OCI-LY1 (cell line): ENCODE measurements at regions not wholly inside any gene's neighbourhood (a gene's known extent, or its start where the extent isn't known, plus 50 kb on each side); places are given as distances from the start of the nearest gene placed in this dataset.

Experiments used
- H2AFZ ChIP-seq: fragments of 200-600 bp; sonication (generic), shearing (Covaris generic); 2 replicates; pipeline ENCODE4 v1.6.0; 2014; ENCODE audit warnings: antibody characterized with exemption, mild to moderate bottlenecking, low read length
- H3F3A ChIP-seq: fragments of 200-600 bp; sonication (generic), shearing (Covaris generic); 2 replicates; pipeline ENCODE4 v1.6.0; 2014; ENCODE audit warnings: mild to moderate bottlenecking, antibody characterized with exemption, low read length, moderate library complexity; ENCODE audit not compliant: insufficient read depth
- H3K27ac ChIP-seq: fragments of 200-600 bp; sonication (generic); 2 replicates; pipeline ENCODE4 v1.5.1; 2014; ENCODE audit warnings: low read length, mixed run types, mild to moderate bottlenecking, low read depth; ENCODE audit not compliant: poor library complexity, severe bottlenecking
- H3K27me3 ChIP-seq: fragments of 200-600 bp; sonication (generic); 2 replicates; pipeline ENCODE4 v1.6.0; 2014; ENCODE audit warnings: antibody characterized with exemption, mild to moderate bottlenecking, low read length, moderate library complexity; ENCODE audit not compliant: insufficient read depth
- H3K36me3 ChIP-seq: fragments of 200-600 bp; sonication (generic); 2 replicates; pipeline ENCODE4 v1.6.1; 2014; ENCODE audit warnings: mild to moderate bottlenecking, antibody characterized with exemption, low read length, moderate library complexity, mixed read lengths; ENCODE audit not compliant: insufficient read depth
- H3K4me1 ChIP-seq: fragments of 200-600 bp; sonication (generic); 2 replicates; pipeline ENCODE4 v1.5.1; 2014; ENCODE audit warnings: mild to moderate bottlenecking, low read length, moderate library complexity; ENCODE audit not compliant: insufficient read depth, severe bottlenecking
- H3K4me2 ChIP-seq: fragments of 200-600 bp; sonication (generic), shearing (Covaris generic); 2 replicates; pipeline ENCODE4 v1.6.1; 2014; ENCODE audit warnings: low read length
- H3K4me3 ChIP-seq: fragments of 200-600 bp; sonication (generic); 2 replicates; pipeline ENCODE4 v1.5.1; 2014; ENCODE audit warnings: low read length, low read depth, mild to moderate bottlenecking, mixed read lengths; ENCODE audit not compliant: poor library complexity, severe bottlenecking
- H3K79me2 ChIP-seq: fragments of 200-600 bp; shearing (Covaris generic); 2 replicates; pipeline ENCODE4 v1.6.1; 2016; ENCODE audit warnings: mixed run types, low read length, mixed read lengths; ENCODE audit not compliant: insufficient read depth
- H3K9ac ChIP-seq: fragments of 200-600 bp; sonication (generic), shearing (Covaris generic); 2 replicates; pipeline ENCODE4 v1.6.1; 2014; ENCODE audit warnings: mild to moderate bottlenecking, low read length, mixed read lengths
- H3K9me2 ChIP-seq: fragments of 200-600 bp; sonication (generic), shearing (Covaris generic); 2 replicates; pipeline ENCODE4 v1.6.1; 2014; ENCODE audit warnings: low read depth, mild to moderate bottlenecking, low read length, mixed read lengths
- H3K9me3 ChIP-seq: fragments of 200-600 bp; shearing (Covaris generic); 2 replicates; pipeline ENCODE4 v1.6.1; 2014; ENCODE audit warnings: low read length, mixed read lengths
- H4K20me1 ChIP-seq: fragments of 200-600 bp; sonication (generic), shearing (Covaris generic); 2 replicates; pipeline ENCODE4 v1.6.0; 2016; ENCODE audit warnings: mild to moderate bottlenecking, low read length; ENCODE audit not compliant: insufficient read depth
- CTCF ChIP-seq: fragments of 200-600 bp; sonication (generic), shearing (Covaris generic); IDR thresholded peaks from 2 replicates; pipeline ENCODE4 v1.5.1; 2017; ENCODE audit warnings: mild to moderate bottlenecking, antibody characterized with exemption, low read length, moderate library complexity, mixed read lengths
- EZH2 ChIP-seq: fragments of 200-600 bp; sonication (generic), shearing (Covaris generic); IDR thresholded peaks from 2 replicates; pipeline ENCODE4 v1.8.0; 2017; ENCODE audit warnings: borderline replicate concordance, mixed run types, mild to moderate bottlenecking, antibody characterized with exemption, low read length, moderate library complexity, mixed read lengths

GRCh38 chr7:121525155-121525819 lies 129.2 kb upstream of the FAM3C start:
- Histone ChIP-seq H3K9me2 (no peaks in the 10 kb centered on the region), H3K9me3 (no peaks in the 10 kb centered on the region), H3K36me3 (no peaks in the 10 kb centered on the region), H3K27me3 (no peaks in the 10 kb centered on the region), H4K20me1 (no peaks in the 10 kb centered on the region), H3K79me2 (no peaks in the 10 kb centered on the region), H3K9ac (no peak overlapping the region), H3F3A (no peaks in the 10 kb centered on the region), H2AFZ (no peak overlapping the region), H3K27ac (no peak overlapping the region), H3K4me2 (no peak overlapping the region), H3K4me1 (no peaks in the 10 kb centered on the region), H3K4me3 (no peak overlapping the region)
- no peak for TF ChIP-seq CTCF
- TF ChIP-seq EZH2: no peak

GRCh38 chr7:121521711-121522400 lies 125.7 kb upstream of the FAM3C start:
- Histone ChIP-seq H3K27me3 (no peaks in the 10 kb centered on the region), H4K20me1 (no peaks in the 10 kb centered on the region), H3K9me3 (no peaks in the 10 kb centered on the region), H3K27ac (no peak overlapping the region), H3K9me2 (no peaks in the 10 kb centered on the region), H2AFZ (no peak overlapping the region), H3K4me3 (no peak overlapping the region), H3F3A (no peaks in the 10 kb centered on the region), H3K79me2 (no peaks in the 10 kb centered on the region), H3K4me1 (no peaks in the 10 kb centered on the region), H3K36me3 (no peaks in the 10 kb centered on the region), H3K9ac (no peak overlapping the region), H3K4me2 (no peak overlapping the region)
- TF ChIP-seq CTCF (no peak), EZH2 (no peak)

GRCh38 chr7:121520911-121521310 lies 124.8 kb upstream of the FAM3C start:
- H3K4me2 ChIP-seq: no peak overlapping the region
- no peak overlapping the region for H2AFZ ChIP-seq

More at GRCh38 chr7:121520911-121521310, 124.8 kb upstream of the FAM3C start:
- Histone ChIP-seq H3K27me3 (no peaks in the 10 kb centered on the region), H3F3A (no peaks in the 10 kb centered on the region), H3K36me3 (no peaks in the 10 kb centered on the region), H3K79me2 (no peaks in the 10 kb centered on the region), H3K27ac (no peak overlapping the region), H3K9me3 (no peaks in the 10 kb centered on the region), H3K4me3 (no peak overlapping the region), H4K20me1 (no peaks in the 10 kb centered on the region), H3K9me2 (no peaks in the 10 kb centered on the region), H3K9ac (no peak overlapping the region), H3K4me1 (no peaks in the 10 kb centered on the region)
- no peak for TF ChIP-seq EZH2
- no peak for TF ChIP-seq CTCF
